Uterus (tissue), 3 donors: ENCODE measurements at regions not wholly inside any gene's neighbourhood (a gene's known extent, or its start where the extent isn't known, plus 50 kb on each side); places are given as distances from the start of the nearest gene placed in this dataset.

Experiments used
- DNase-seq, 2 donors: peaks; one replicate each; pipeline ENCODE4 v3.0.0-alpha.2; 2019 to 2020
- H3K27ac ChIP-seq, 2 donors: fragments of 200-600 bp; sonication (generic); 1 replicate in 1 of 2; 2 replicates in 1 of 2; pipeline ENCODE4 v1.5.1; 2016 to 2018
- H3K27me3 ChIP-seq, 2 donors: fragments of 200-600 bp; sonication (generic); one replicate each; pipeline ENCODE4 v1.5.1; 2018 to 2019; ENCODE audit warnings: control low read depth in 1 of 2
- H3K36me3 ChIP-seq, 2 donors: fragments of 200-600 bp; sonication (generic); one replicate each; pipeline ENCODE4 v1.5.1; 2019; ENCODE audit warnings: control low read depth in 1 of 2
- H3K4me1 ChIP-seq, 2 donors: fragments of 200-600 bp; sonication (generic); one replicate each; pipeline ENCODE4 v1.5.1; 2018 to 2019; ENCODE audit warnings: control low read depth in 1 of 2
- H3K4me3 ChIP-seq, 2 donors: fragments of 200-600 bp; sonication (generic); 1 replicate in 1 of 2; 2 replicates in 1 of 2; pipeline ENCODE4 v1.5.1; 2018 to 2019; ENCODE audit warnings: mild to moderate bottlenecking in 1 of 2
- H3K9me3 ChIP-seq, 2 donors: fragments of 200-600 bp; sonication (generic); one replicate each; pipeline ENCODE4 v1.5.1; 2019; ENCODE audit warnings: control low read depth in 1 of 2
- POLR2A ChIP-seq, 2 donors: fragments of 450-650 bp; IDR thresholded peaks; one replicate each; pipeline ENCODE4 v1.6.1; 2016; ENCODE audit warnings: antibody characterized with exemption in 2 of 2, mild to moderate bottlenecking in 1 of 2, moderate library complexity in 1 of 2
- intact Hi-C: fragments of 100-400 bp; cut with DNase I; formaldehyde crosslinking; loops from one replicate; pipeline ENCODE4 v1.15.1; 2023; ENCODE audit warnings: low total_unique reads
- TF ChIP-seq, protein P1 (sequence below), 4 experiments: fragments of 200-600 bp in 2 of 4; fragments of 450-650 bp in 2 of 4; sonication (generic) in 2 of 4; IDR thresholded peaks; one replicate each; pipeline ENCODE4 v1.5.1; 2016 to 2019; ENCODE audit warnings: antibody characterized with exemption in 4 of 4, mild to moderate bottlenecking in 2 of 4, moderate library complexity in 1 of 4
- donor health status: DM: yes; HTN: yes; CAD: no.

DNA sequence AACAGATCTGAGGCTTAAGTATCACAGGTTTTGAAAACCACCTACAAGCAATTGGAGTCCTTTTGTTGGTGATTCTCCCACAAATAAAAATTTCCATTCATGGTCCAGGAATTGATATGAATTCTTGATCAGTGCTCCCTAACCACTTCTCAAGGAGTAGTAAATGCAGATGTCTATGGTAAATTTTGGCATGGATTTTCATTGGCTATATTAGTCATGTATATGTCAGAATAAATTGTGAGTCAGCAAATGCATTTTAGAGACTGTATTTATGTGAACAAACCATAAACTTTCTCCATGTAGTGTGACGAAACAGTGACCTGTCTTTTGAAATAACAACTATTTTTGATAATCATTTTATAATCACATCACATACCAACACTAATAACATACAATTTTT is 611.1 kb downstream of the HTR1A start:
- intact Hi-C loops, result no loop called here
- Histone ChIP-seq H3K4me3 (no peak overlapping the region), H3K27ac (no peak overlapping the region), H3K9me3 (no peaks in the 10 kb centered on the region), H3K36me3 (no peaks in the 10 kb centered on the region), H3K4me1 (no peaks in the 10 kb centered on the region), H3K27me3 (no peaks in the 10 kb centered on the region)
- TF ChIP-seq, protein P1, sequence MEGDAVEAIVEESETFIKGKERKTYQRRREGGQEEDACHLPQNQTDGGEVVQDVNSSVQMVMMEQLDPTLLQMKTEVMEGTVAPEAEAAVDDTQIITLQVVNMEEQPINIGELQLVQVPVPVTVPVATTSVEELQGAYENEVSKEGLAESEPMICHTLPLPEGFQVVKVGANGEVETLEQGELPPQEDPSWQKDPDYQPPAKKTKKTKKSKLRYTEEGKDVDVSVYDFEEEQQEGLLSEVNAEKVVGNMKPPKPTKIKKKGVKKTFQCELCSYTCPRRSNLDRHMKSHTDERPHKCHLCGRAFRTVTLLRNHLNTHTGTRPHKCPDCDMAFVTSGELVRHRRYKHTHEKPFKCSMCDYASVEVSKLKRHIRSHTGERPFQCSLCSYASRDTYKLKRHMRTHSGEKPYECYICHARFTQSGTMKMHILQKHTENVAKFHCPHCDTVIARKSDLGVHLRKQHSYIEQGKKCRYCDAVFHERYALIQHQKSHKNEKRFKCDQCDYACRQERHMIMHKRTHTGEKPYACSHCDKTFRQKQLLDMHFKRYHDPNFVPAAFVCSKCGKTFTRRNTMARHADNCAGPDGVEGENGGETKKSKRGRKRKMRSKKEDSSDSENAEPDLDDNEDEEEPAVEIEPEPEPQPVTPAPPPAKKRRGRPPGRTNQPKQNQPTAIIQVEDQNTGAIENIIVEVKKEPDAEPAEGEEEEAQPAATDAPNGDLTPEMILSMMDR (IDR thresholded peaks at IDR 0.05), result no peak
- no peak for TF ChIP-seq POLR2A (IDR thresholded peaks at IDR 0.05)
- no peak for DNase-seq

GRCh38 chr5:63346451-63346850 is 615.8 kb downstream of the HTR1A start:
- Histone ChIP-seq H3K9me3 (no peaks in the 10 kb centered on the region), H3K4me3 (no peak overlapping the region), H3K27me3 (no peaks in the 10 kb centered on the region), H3K36me3 (no peaks in the 10 kb centered on the region), H3K4me1 (no peaks in the 10 kb centered on the region), H3K27ac (no peak overlapping the region)
- intact Hi-C loops, result no loop called here
- TF ChIP-seq, protein P1 (IDR thresholded peaks at IDR 0.05), result no peak
- TF ChIP-seq POLR2A (IDR thresholded peaks at IDR 0.05), result no peak
- DNase-seq, result no peak

- no peaks in the 10 kb centered on the region for H3K36me3 ChIP-seq
Observed at GRCh38 chr5:63341442-63341841, 620.8 kb downstream of the HTR1A start.

DNA sequence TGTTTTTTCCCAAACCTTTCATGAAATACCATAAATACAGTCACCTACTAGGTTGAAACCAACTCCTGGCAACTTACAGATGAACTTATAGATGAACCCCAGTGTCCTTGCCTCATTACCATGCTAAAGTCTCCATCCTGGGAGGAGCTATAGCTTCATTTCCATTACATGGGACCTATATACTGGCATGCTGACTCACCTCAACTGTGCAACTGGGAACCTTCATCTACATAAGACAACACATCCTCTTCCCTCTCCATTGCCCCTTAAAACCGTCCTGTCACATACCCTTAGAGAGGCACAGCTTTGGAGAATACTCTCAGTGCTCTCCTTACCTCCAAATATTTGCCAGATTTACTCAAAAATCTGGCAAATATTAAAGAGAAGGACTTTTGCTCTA is 638.3 kb downstream of the HTR1A start:
- intact Hi-C loops, result no loop called here
- no peak overlapping the region for H3K27ac ChIP-seq
- no peaks in the 10 kb centered on the region for H3K9me3 ChIP-seq
- no peaks in the 10 kb centered on the region for H3K4me1 ChIP-seq
- no peak overlapping the region for H3K4me3 ChIP-seq
- no peaks in the 10 kb centered on the region for H3K27me3 ChIP-seq
- no peak for DNase-seq
- H3K36me3 ChIP-seq, result no peaks in the 10 kb centered on the region
- TF ChIP-seq POLR2A (IDR thresholded peaks at IDR 0.05), result no peak

More at GRCh38 chr5:63341442-63341841, 620.8 kb downstream of the HTR1A start:
- no peak for DNase-seq
- H3K27ac ChIP-seq, result no peak overlapping the region
- no peak overlapping the region for H3K4me3 ChIP-seq
- H3K4me1 ChIP-seq, result no peaks in the 10 kb centered on the region
- no peaks in the 10 kb centered on the region for H3K9me3 ChIP-seq
- no peak for TF ChIP-seq POLR2A (IDR thresholded peaks at IDR 0.05)
- TF ChIP-seq, protein P1 (IDR thresholded peaks at IDR 0.05), result no peak
- no peaks in the 10 kb centered on the region for H3K27me3 ChIP-seq
- intact Hi-C loops, result no loop called here

DNA sequence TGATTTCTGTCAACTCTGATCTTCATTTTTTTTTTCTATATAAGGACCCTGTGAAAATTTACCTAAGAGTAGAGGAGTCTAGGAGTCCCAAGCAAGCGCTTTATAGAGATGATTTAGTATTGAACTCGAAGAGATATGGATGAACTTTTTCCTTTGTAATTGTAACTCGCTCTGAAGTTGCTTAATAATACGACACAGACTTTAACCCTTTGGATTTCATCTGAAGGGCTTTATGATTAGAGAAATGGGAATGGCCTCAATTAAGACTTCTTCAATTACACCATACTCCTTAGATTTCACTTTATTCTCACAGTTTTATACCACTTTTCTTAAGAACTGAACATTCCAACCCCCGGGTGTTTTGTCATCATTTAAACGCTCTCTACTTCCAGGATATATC is 647.7 kb downstream of the HTR1A start:
- intact Hi-C loops, result no loop called here
- no peak for DNase-seq
- TF ChIP-seq POLR2A (IDR thresholded peaks at IDR 0.05), result no peak
- TF ChIP-seq, protein P1 (IDR thresholded peaks at IDR 0.05), result no peak
- H3K4me1 ChIP-seq, result no peaks in the 10 kb centered on the region
- no peaks in the 10 kb centered on the region for H3K36me3 ChIP-seq
- no peak overlapping the region for H3K27ac ChIP-seq
- no peaks in the 10 kb centered on the region for H3K9me3 ChIP-seq
- no peaks in the 10 kb centered on the region for H3K27me3 ChIP-seq
- no peak overlapping the region for H3K4me3 ChIP-seq

DNA sequence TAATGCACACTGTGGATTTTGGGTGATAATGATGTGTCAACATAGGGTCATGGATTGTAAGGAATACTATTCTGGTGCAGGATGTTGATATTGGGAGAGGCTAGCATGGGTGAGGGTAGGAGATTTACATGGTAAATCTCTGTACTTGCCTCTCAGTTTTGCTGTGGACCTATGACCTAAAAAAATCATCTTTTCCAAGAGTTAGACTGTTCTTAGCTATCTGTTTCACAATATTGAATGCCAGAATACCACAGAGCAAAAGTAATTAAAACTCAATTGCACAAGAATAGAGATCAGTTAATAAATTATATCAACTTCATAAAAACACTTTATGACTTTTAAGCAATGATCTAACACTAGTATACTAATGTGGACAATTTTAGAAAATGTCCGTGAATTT is 651.6 kb downstream of the HTR1A start:
- Histone ChIP-seq H3K4me1 (no peaks in the 10 kb centered on the region), H3K27me3 (no peaks in the 10 kb centered on the region), H3K4me3 (no peak overlapping the region), H3K36me3 (no peaks in the 10 kb centered on the region), H3K9me3 (no peaks in the 10 kb centered on the region), H3K27ac (no peak overlapping the region)
- TF ChIP-seq POLR2A (IDR thresholded peaks at IDR 0.05), result no peak
- TF ChIP-seq, protein P1 (IDR thresholded peaks at IDR 0.05), result no peak
- DNase-seq, result no peak
- intact Hi-C loops, result no loop called here
